Mesenteric fat pad (tissue), 1 donor: ENCODE measurements at regions not wholly inside any gene's neighbourhood (a gene's known extent, or its start where the extent isn't known, plus 50 kb on each side); places are given as distances from the start of the nearest gene placed in this dataset.
"Not testable (repeated sequence)": the region's sequence is repeated elsewhere in the genome, so short reads cannot be mapped to it uniquely, and the experiment has no call there.

Experiments
- DNase-seq: peaks from one replicate; pipeline ENCODE4 v3.0.0-alpha.2; 2020; ENCODE audit warnings: low spot score
- donor health status: DM: yes; HTN: yes; CAD: no.

GRCh38 chr4:127343123-127343522 is 289.6 kb upstream of the INTU start:
- not testable (repeated sequence) for DNase-seq

GRCh38 chr4:127344071-127344470 is 288.7 kb upstream of the INTU start:
- no peak for DNase-seq

GRCh38 chr4:127347936-127348335 is 284.8 kb upstream of the INTU start:
- DNase-seq, result no peak

- no peak for DNase-seq
These were observed 280.3 kb upstream of the INTU start for GRCh38 chr4:127352220-127353113.

- DNase-seq, result no peak
These were observed 277.0 kb upstream of the INTU start for GRCh38 chr4:127355743-127356142.

GRCh38 chr4:127357765-127358164 is 275.0 kb upstream of the INTU start:
- DNase-seq, result no peak

- DNase-seq, result no peak
These were observed 270.1 kb upstream of the INTU start for GRCh38 chr4:127362686-127363085.

GRCh38 chr4:127364397-127364796 is 268.4 kb upstream of the INTU start:
- DNase-seq, result no peak

GRCh38 chr4:127364911-127365310 is 267.8 kb upstream of the INTU start:
- no peak for DNase-seq

GRCh38 chr4:127370604-127371003 is 262.2 kb upstream of the INTU start:
- DNase-seq, result no peak

GRCh38 chr4:127379499-127379898 is 253.3 kb upstream of the INTU start:
- DNase-seq, result no peak

GRCh38 chr4:127379948-127380347 is 252.8 kb upstream of the INTU start:
- not testable (repeated sequence) for DNase-seq

- DNase-seq, result no peak
These were observed 249.1 kb upstream of the INTU start for GRCh38 chr4:127383666-127384065.

GRCh38 chr4:127394516-127394915 is 238.2 kb upstream of the INTU start:
- DNase-seq, result no peak

- DNase-seq, result no peak
These were observed 232.5 kb upstream of the INTU start for GRCh38 chr4:127400276-127400675.

- no peak for DNase-seq
These were observed 231.9 kb upstream of the INTU start for GRCh38 chr4:127400731-127401346.

- DNase-seq, result no peak
These were observed 229.2 kb upstream of the INTU start for GRCh38 chr4:127403471-127404084.

- DNase-seq, result no peak
These were observed 226.6 kb upstream of the INTU start for GRCh38 chr4:127406187-127406586.

GRCh38 chr4:127407572-127407971 is 225.2 kb upstream of the INTU start:
- not testable (repeated sequence) for DNase-seq

GRCh38 chr4:127410201-127410600 is 222.6 kb upstream of the INTU start:
- DNase-seq, result no peak

- DNase-seq, result no peak
These were observed 222.1 kb upstream of the INTU start for GRCh38 chr4:127410644-127411043.

GRCh38 chr4:127414951-127415606 is 217.7 kb upstream of the INTU start:
- no peak for DNase-seq
